ENCODE measurements at regions not wholly inside any gene's neighbourhood (a gene's known extent, or its start where the extent isn't known, plus 50 kb on each side); places are given as distances from the start of the nearest gene placed in this dataset.

DNA sequence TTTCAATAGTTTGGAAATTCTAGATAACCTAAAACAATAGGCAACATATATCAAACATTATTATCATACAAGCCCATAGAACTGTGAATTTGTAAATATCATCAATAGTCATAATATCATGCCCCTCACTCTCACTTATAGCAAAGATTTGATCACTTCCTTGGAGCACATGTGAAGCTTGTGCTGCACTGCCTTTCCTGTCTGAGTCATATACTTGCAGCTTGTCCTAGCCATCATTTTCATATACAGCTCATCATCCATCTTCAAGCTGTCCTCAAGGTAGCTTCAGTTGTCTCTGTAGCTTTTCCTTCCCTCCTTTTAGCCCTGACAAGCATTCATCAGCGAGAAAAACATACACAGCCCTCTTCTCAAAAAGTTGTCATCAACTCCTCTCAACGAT, 746.5 kb upstream of the FOXG1 start:
- no peak for TF ChIP-seq EZH2 (IDR thresholded peaks at IDR 0.05; ENCODE audit: insufficient read depth, poor library complexity, severe bottlenecking)
- TF ChIP-seq EZH2phosphoT487 (IDR thresholded peaks at IDR 0.05; ENCODE audit: insufficient read depth, low read depth): no peak
